Testis (tissue), 2 donors: ENCODE measurements at regions not wholly inside any gene's neighbourhood (a gene's known extent, or its start where the extent isn't known, plus 50 kb on each side); places are given as distances from the start of the nearest gene placed in this dataset.

Experiments used
- POLR2A ChIP-seq: fragments of 450-650 bp; IDR thresholded peaks from one replicate; pipeline ENCODE4 v1.6.1; 2017; ENCODE audit warnings: antibody characterized with exemption, mild to moderate bottlenecking, moderate library complexity
- TF ChIP-seq, protein P1 (sequence below), 3 experiments: fragments of 450-650 bp in 2 of 3; fragments of 200-600 bp in 1 of 3; sonication (generic) in 1 of 3; IDR thresholded peaks; one replicate each; pipeline ENCODE4 v1.5.1; 2016 to 2019; ENCODE audit warnings: antibody characterized with exemption in 3 of 3, mild to moderate bottlenecking in 2 of 3, moderate library complexity in 1 of 3

DNA sequence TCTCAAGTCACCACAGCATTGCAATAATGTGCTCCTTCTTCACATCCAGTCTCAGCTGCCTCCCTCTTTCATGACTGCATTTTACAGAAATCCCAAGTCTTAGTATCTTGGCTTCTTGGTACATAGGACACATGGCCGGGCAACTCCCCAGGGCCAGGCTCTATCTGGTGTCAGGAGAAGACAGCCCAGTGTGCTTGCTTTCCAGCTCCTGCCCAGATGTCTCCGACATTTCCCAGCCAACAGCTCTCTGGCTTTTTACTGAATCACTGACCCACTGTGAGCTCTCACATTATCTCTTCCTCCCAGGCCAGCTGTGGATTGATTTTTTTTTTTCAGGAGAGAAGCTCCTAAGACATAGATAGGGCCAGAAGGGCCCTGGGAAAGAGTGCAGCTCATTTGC, 346.0 kb upstream of the C11orf87 start:
- TF ChIP-seq, protein P1, sequence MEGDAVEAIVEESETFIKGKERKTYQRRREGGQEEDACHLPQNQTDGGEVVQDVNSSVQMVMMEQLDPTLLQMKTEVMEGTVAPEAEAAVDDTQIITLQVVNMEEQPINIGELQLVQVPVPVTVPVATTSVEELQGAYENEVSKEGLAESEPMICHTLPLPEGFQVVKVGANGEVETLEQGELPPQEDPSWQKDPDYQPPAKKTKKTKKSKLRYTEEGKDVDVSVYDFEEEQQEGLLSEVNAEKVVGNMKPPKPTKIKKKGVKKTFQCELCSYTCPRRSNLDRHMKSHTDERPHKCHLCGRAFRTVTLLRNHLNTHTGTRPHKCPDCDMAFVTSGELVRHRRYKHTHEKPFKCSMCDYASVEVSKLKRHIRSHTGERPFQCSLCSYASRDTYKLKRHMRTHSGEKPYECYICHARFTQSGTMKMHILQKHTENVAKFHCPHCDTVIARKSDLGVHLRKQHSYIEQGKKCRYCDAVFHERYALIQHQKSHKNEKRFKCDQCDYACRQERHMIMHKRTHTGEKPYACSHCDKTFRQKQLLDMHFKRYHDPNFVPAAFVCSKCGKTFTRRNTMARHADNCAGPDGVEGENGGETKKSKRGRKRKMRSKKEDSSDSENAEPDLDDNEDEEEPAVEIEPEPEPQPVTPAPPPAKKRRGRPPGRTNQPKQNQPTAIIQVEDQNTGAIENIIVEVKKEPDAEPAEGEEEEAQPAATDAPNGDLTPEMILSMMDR (IDR thresholded peaks at IDR 0.05): no peak
- no peak for TF ChIP-seq POLR2A
